ENCODE measurements at regions not wholly inside any gene's neighbourhood (a gene's known extent, or its start where the extent isn't known, plus 50 kb on each side); places are given as distances from the start of the nearest gene placed in this dataset.
"Not testable (repeated sequence)": the region's sequence is repeated elsewhere in the genome, so short reads cannot be mapped to it uniquely, and the experiment has no call there.

DNA sequence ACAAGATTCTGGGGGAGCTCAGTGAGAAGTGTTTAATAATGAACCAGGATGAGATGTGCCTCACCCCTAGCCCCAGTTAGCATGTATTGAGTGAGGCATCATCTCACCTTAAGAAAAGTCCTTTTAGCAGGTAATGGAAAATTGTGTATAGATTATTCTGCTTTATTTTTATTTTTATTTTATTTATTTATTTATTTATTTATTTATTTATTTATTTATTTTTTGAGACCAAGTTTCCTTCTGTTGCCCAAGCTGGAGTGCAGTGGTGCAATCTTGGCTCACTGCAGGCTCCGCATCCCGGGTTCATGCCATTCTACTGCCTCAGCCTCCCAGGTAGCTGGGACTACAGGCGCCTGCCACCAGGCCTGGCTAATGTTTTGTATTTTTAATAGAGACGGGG lies 315.8 kb downstream of the ANKRD30A start:
- H3K4me3 ChIP-seq; H3K27me3 Mint-ChIP-seq (ENCODE audit: insufficient read depth, low read depth, poor library complexity); DNase-seq (ENCODE audit: low spot score); H3K4me3 Mint-ChIP-seq; H3K9me2 ChIP-seq (ENCODE audit: insufficient read depth); H3K79me2 ChIP-seq (replicated peaks; ENCODE audit: insufficient read depth); H3K27ac Mint-ChIP-seq; H3K4me2 ChIP-seq; H3K27me3 ChIP-seq (ENCODE audit: insufficient read depth); H3K27ac ChIP-seq (ENCODE audit: low read depth); H3K36me3 ChIP-seq (ENCODE audit: insufficient read depth); H4K20me1 ChIP-seq (replicated peaks; ENCODE audit: insufficient read depth); H3F3A ChIP-seq (replicated peaks; ENCODE audit: low read depth); H3K4me1 Mint-ChIP-seq; H3K4me1 ChIP-seq (ENCODE audit: insufficient read depth); H2AFZ ChIP-seq; ATAC-seq: not testable (repeated sequence)
- Mint-ChIP-seq H3K9me3 (peaks cover 97% of the 10 kb centered on the region), H3K36me3 (ENCODE audit: low read depth) (peaks cover 36% of the 10 kb centered on the region; the same call in 2 of the 3 replicates)

DNA sequence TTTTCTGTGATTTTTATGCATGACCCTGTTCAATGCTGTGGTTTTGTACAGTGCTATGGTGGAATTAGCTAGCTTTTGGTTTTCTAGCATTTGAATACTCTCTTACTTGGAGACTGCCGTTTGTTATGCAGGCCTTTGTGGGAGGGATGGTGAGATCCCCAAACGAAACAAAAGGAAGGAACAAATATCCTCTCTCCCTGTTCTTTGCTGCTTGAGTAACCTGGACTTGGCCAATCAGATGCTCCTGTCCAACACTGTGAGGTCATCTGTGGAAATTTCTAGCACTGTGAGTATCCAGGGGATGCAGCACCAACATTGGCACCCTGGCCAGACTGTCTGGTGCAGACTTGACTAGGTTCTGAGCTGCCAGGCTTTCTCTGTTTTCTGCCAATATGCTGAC lies 314.4 kb downstream of the ANKRD30A start:
- Histone ChIP-seq H3F3A (replicated peaks; ENCODE audit: low read depth) (no peaks in the 10 kb centered on the region), H3K4me1 (ENCODE audit: insufficient read depth) (no peaks in the 10 kb centered on the region), H3K36me3 (ENCODE audit: insufficient read depth) (no peaks in the 10 kb centered on the region), H3K27ac (ENCODE audit: low read depth) (no peak overlapping the region), H3K79me2 (replicated peaks; ENCODE audit: insufficient read depth) (no peaks in the 10 kb centered on the region), H3K9me2 (ENCODE audit: insufficient read depth) (no peaks in the 10 kb centered on the region), H2AFZ (no peak overlapping the region), H3K4me2 (no peak overlapping the region), H3K4me3 (no peak overlapping the region), H3K27me3 (ENCODE audit: insufficient read depth) (no peaks in the 10 kb centered on the region), H4K20me1 (replicated peaks; ENCODE audit: insufficient read depth) (no peaks in the 10 kb centered on the region)
- DNase-seq (ENCODE audit: low spot score) (no peak), ATAC-seq (no peak)
- H3K4me3 Mint-ChIP-seq, result no peak overlapping the region
- H3K4me1 Mint-ChIP-seq, result no peaks in the 10 kb centered on the region
- peaks cover 95% of the 10 kb centered on the region for H3K9me3 Mint-ChIP-seq
- peaks cover 29% of the 10 kb centered on the region; the same call in 2 of the 3 replicates for H3K36me3 Mint-ChIP-seq (ENCODE audit: low read depth)
- H3K27ac Mint-ChIP-seq, result no peak overlapping the region
- peaks cover 2% of the 10 kb centered on the region for H3K27me3 Mint-ChIP-seq (ENCODE audit: insufficient read depth, low read depth, poor library complexity)
- no peak for TF ChIP-seq CREB1 (CRISPR knock-in tag; IDR thresholded peaks at IDR 0.05; ENCODE audit: low read depth)
- TF ChIP-seq POLR2AphosphoS5 (IDR thresholded peaks at IDR 0.05; ENCODE audit: low read depth), result no peak
- TF ChIP-seq NANOG (IDR thresholded peaks at IDR 0.05; ENCODE audit: borderline replicate concordance), result no peak
- no peak for TF ChIP-seq STAT1 (IDR thresholded peaks at IDR 0.05; ENCODE audit: unreplicated experiment)
- TF ChIP-seq EZH2phosphoT487 (IDR thresholded peaks at IDR 0.05; ENCODE audit: unreplicated experiment), result no peak
- no peak for TF ChIP-seq JUNB (IDR thresholded peaks at IDR 0.05; ENCODE audit: unreplicated experiment)
- TF ChIP-seq, protein P1, sequence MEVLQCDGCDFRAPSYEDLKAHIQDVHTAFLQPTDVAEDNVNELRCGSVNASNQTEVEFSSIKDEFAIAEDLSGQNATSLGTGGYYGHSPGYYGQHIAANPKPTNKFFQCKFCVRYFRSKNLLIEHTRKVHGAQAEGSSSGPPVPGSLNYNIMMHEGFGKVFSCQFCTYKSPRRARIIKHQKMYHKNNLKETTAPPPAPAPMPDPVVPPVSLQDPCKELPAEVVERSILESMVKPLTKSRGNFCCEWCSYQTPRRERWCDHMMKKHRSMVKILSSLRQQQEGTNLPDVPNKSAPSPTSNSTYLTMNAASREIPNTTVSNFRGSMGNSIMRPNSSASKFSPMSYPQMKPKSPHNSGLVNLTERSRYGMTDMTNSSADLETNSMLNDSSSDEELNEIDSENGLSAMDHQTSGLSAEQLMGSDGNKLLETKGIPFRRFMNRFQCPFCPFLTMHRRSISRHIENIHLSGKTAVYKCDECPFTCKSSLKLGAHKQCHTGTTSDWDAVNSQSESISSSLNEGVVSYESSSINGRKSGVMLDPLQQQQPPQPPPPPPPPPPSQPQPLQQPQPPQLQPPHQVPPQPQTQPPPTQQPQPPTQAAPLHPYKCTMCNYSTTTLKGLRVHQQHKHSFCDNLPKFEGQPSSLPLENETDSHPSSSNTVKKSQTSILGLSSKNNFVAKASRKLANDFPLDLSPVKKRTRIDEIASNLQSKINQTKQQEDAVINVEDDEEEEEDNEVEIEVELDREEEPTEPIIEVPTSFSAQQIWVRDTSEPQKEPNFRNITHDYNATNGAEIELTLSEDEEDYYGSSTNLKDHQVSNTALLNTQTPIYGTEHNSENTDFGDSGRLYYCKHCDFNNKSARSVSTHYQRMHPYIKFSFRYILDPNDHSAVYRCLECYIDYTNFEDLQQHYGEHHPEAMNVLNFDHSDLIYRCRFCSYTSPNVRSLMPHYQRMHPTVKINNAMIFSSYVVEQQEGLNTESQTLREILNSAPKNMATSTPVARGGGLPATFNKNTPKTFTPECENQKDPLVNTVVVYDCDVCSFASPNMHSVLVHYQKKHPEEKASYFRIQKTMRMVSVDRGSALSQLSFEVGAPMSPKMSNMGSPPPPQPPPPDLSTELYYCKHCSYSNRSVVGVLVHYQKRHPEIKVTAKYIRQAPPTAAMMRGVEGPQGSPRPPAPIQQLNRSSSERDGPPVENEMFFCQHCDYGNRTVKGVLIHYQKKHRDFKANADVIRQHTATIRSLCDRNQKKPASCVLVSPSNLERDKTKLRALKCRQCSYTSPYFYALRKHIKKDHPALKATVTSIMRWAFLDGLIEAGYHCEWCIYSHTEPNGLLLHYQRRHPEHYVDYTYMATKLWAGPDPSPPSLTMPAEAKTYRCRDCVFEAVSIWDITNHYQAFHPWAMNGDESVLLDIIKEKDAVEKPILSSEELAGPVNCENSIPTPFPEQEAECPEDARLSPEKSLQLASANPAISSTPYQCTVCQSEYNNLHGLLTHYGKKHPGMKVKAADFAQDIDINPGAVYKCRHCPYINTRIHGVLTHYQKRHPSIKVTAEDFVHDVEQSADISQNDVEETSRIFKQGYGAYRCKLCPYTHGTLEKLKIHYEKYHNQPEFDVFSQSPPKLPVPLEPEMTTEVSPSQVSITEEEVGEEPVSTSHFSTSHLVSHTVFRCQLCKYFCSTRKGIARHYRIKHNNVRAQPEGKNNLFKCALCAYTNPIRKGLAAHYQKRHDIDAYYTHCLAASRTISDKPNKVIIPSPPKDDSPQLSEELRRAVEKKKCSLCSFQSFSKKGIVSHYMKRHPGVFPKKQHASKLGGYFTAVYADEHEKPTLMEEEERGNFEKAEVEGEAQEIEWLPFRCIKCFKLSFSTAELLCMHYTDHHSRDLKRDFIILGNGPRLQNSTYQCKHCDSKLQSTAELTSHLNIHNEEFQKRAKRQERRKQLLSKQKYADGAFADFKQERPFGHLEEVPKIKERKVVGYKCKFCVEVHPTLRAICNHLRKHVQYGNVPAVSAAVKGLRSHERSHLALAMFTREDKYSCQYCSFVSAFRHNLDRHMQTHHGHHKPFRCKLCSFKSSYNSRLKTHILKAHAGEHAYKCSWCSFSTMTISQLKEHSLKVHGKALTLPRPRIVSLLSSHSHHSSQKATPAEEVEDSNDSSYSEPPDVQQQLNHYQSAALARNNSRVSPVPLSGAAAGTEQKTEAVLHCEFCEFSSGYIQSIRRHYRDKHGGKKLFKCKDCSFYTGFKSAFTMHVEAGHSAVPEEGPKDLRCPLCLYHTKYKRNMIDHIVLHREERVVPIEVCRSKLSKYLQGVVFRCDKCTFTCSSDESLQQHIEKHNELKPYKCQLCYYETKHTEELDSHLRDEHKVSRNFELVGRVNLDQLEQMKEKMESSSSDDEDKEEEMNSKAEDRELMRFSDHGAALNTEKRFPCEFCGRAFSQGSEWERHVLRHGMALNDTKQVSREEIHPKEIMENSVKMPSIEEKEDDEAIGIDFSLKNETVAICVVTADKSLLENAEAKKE (CRISPR knock-in tag; IDR thresholded peaks at IDR 0.05), result no peak
- TF ChIP-seq EZH2 (IDR thresholded peaks at IDR 0.05; ENCODE audit: low read depth, unreplicated experiment), result no peak
- TF ChIP-seq, protein P2, sequence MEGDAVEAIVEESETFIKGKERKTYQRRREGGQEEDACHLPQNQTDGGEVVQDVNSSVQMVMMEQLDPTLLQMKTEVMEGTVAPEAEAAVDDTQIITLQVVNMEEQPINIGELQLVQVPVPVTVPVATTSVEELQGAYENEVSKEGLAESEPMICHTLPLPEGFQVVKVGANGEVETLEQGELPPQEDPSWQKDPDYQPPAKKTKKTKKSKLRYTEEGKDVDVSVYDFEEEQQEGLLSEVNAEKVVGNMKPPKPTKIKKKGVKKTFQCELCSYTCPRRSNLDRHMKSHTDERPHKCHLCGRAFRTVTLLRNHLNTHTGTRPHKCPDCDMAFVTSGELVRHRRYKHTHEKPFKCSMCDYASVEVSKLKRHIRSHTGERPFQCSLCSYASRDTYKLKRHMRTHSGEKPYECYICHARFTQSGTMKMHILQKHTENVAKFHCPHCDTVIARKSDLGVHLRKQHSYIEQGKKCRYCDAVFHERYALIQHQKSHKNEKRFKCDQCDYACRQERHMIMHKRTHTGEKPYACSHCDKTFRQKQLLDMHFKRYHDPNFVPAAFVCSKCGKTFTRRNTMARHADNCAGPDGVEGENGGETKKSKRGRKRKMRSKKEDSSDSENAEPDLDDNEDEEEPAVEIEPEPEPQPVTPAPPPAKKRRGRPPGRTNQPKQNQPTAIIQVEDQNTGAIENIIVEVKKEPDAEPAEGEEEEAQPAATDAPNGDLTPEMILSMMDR (conservative IDR thresholded peaks at IDR 0.05; ENCODE audit: low read depth in 2 of 2), result no peak
- TF ChIP-seq, protein P3, sequence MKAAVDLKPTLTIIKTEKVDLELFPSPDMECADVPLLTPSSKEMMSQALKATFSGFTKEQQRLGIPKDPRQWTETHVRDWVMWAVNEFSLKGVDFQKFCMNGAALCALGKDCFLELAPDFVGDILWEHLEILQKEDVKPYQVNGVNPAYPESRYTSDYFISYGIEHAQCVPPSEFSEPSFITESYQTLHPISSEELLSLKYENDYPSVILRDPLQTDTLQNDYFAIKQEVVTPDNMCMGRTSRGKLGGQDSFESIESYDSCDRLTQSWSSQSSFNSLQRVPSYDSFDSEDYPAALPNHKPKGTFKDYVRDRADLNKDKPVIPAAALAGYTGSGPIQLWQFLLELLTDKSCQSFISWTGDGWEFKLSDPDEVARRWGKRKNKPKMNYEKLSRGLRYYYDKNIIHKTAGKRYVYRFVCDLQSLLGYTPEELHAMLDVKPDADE (IDR thresholded peaks at IDR 0.05), result no peak
- TF ChIP-seq ZNF331 (CRISPR knock-in tag; IDR thresholded peaks at IDR 0.05; ENCODE audit: low read depth), result no peak
